ENCODE measurements at regions not wholly inside any gene's neighbourhood (a gene's known extent, or its start where the extent isn't known, plus 50 kb on each side); places are given as distances from the start of the nearest gene placed in this dataset.

DNA sequence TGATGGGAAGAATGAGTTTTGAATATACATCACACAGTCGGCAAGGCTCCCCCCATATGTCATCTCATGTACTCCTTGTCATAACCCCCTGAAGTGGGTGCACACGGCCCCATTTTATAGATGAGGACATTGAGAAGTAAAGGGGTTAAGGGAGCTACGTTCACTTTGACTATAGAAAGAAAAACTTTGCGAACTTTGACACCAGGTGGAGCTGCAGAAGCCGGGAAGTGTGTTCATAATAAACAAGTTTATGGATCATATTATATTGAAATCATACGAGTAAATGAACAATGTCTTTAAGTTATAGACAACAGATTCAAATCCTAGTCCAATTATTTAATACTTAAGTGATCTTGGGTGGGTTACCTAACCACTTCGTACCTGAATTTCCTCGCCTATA is 203.8 kb upstream of the PITX2 start:
- no peak overlapping the region for H3K27ac ChIP-seq (ENCODE audit: low read depth, low read length)
- peaks cover 8% of the 10 kb centered on the region for H3K4me1 ChIP-seq (ENCODE audit: control insufficient read depth, insufficient read depth, low read length, unreplicated experiment)
- H2AFZ ChIP-seq (ENCODE audit: low read length, unreplicated experiment) = no peak overlapping the region

GRCh38 chr4:110830461-110830860 is 207.6 kb upstream of the PITX2 start:
- no peak overlapping the region for H3K27ac ChIP-seq (ENCODE audit: low read depth, low read length)
- H3K4me3 ChIP-seq (ENCODE audit: low read depth, low read length) = no peak overlapping the region

More for the DNA sequence above, 203.8 kb upstream of the PITX2 start:
- Histone ChIP-seq H3K79me2 (ENCODE audit: control insufficient read depth, insufficient read depth, low read length, unreplicated experiment) (no peaks in the 10 kb centered on the region), H3K27me3 (ENCODE audit: insufficient read depth, low read length) (no peaks in the 10 kb centered on the region), H3K36me3 (ENCODE audit: insufficient read depth, low read length) (no peaks in the 10 kb centered on the region), H3K4me3 (ENCODE audit: low read depth, low read length) (no peak overlapping the region)

DNA sequence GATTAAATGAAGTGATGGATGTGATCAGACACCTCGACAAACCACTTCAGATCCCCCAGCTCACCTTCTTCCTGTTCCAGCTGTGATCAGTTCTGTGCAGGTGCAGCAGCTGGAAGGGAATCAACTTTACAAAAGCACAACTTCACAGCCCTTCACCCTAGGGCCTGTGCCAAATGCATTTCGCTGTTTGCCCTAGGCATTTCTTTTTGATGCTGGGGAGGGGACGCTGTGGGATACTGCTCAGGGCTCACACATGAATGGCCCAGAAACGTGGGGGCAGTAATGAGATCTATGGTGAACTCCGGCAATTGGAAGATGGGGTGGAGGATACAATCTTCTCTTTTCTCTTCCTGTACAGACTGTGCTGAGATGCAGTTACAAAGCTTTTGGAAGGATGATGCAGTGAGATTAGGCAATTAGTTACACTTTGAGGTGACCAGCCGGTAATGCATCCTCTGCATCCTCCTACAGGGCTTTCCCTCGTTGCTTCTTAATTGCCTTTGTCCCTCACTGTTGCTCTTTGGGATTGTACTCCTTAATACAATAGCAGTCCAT is 215.1 kb upstream of the PITX2 start:
- no peak overlapping the region for H2AFZ ChIP-seq (ENCODE audit: low read length, unreplicated experiment)

More at GRCh38 chr4:110830461-110830860, 207.6 kb upstream of the PITX2 start:
- H3K36me3 ChIP-seq (ENCODE audit: insufficient read depth, low read length) = no peaks in the 10 kb centered on the region
- no peaks in the 10 kb centered on the region for H3K27me3 ChIP-seq (ENCODE audit: insufficient read depth, low read length)
- no peaks in the 10 kb centered on the region for H3K4me1 ChIP-seq (ENCODE audit: control insufficient read depth, insufficient read depth, low read length, unreplicated experiment)
- H3K79me2 ChIP-seq (ENCODE audit: control insufficient read depth, insufficient read depth, low read length, unreplicated experiment) = no peaks in the 10 kb centered on the region
- H2AFZ ChIP-seq (ENCODE audit: low read length, unreplicated experiment) = no peak overlapping the region

DNA sequence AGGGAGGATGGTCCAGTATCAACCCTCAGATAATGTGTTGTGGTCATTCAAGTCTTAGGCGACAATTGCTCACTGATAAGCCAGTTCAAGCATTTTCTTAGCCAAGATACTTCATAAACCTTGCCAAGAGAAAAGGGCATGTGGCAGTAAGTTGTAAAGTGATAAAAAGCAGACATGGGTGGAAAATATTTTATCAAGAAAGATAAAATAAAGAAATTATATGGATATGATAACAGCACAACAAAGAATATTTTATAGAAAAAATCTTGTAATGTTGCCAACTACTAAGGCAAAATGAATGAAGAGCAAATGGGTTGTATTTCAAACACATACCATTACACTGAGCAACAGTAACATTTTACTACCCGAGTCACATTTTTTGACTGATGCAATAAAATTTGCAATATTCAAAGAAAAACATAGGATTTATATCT is 217.4 kb upstream of the PITX2 start:
- no peaks in the 10 kb centered on the region for H3K79me2 ChIP-seq (ENCODE audit: control insufficient read depth, insufficient read depth, low read length, unreplicated experiment)
- peaks cover 12% of the 10 kb centered on the region for H3K4me1 ChIP-seq (ENCODE audit: control insufficient read depth, insufficient read depth, low read length, unreplicated experiment)
- H3K36me3 ChIP-seq (ENCODE audit: insufficient read depth, low read length) = no peaks in the 10 kb centered on the region
- no peaks in the 10 kb centered on the region for H3K27me3 ChIP-seq (ENCODE audit: insufficient read depth, low read length)
- no peak overlapping the region for H2AFZ ChIP-seq (ENCODE audit: low read length, unreplicated experiment)
- peak overlapping the region; percentile 38 for H3K27ac ChIP-seq (ENCODE audit: low read depth, low read length)
- H3K4me3 ChIP-seq (ENCODE audit: low read depth, low read length) = peak overlapping the region; percentile 23; the same call in 1 of the 2 replicates

More for the DNA sequence above, 215.1 kb upstream of the PITX2 start:
- H3K36me3 ChIP-seq (ENCODE audit: insufficient read depth, low read length) = no peaks in the 10 kb centered on the region
- no peak overlapping the region for H3K27ac ChIP-seq (ENCODE audit: low read depth, low read length)
- peaks cover 12% of the 10 kb centered on the region for H3K4me1 ChIP-seq (ENCODE audit: control insufficient read depth, insufficient read depth, low read length, unreplicated experiment)
- no peak overlapping the region for H3K4me3 ChIP-seq (ENCODE audit: low read depth, low read length)
- H3K79me2 ChIP-seq (ENCODE audit: control insufficient read depth, insufficient read depth, low read length, unreplicated experiment) = no peaks in the 10 kb centered on the region
- H3K27me3 ChIP-seq (ENCODE audit: insufficient read depth, low read length) = no peaks in the 10 kb centered on the region

- Histone ChIP-seq H3K36me3 (ENCODE audit: insufficient read depth, low read length) (no peaks in the 10 kb centered on the region), H3K4me1 (ENCODE audit: control insufficient read depth, insufficient read depth, low read length, unreplicated experiment) (no peaks in the 10 kb centered on the region), H3K27ac (ENCODE audit: low read depth, low read length) (no peak overlapping the region), H3K27me3 (ENCODE audit: insufficient read depth, low read length) (peaks cover 16% of the 10 kb centered on the region), H3K79me2 (ENCODE audit: control insufficient read depth, insufficient read depth, low read length, unreplicated experiment) (no peaks in the 10 kb centered on the region), H3K4me3 (ENCODE audit: low read depth, low read length) (no peak overlapping the region), H2AFZ (ENCODE audit: low read length, unreplicated experiment) (no peak overlapping the region)
Observed at GRCh38 chr4:110848787-110849186, 225.9 kb upstream of the PITX2 start.

DNA sequence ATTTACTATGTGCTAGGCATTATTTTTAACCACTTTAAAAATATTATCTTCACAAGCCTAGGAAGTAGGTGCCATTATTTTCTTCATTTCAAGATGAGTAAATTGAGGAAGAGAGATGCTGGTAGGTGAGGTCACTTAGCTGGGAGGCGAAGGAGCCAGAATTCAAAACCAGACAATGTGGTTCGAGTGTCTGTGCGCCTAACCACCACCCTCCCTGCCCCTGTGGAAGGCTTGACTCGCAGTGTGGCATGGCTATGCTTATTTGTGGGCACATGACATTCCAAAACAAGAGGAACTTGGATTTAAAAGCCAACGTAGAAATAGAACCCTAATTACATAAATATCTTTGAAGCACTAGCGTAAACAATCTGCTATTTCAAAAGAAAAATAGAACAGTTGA is 226.6 kb upstream of the PITX2 start:
- Histone ChIP-seq H3K36me3 (ENCODE audit: insufficient read depth, low read length) (no peaks in the 10 kb centered on the region), H3K27ac (ENCODE audit: low read depth, low read length) (no peak overlapping the region), H3K27me3 (ENCODE audit: insufficient read depth, low read length) (peaks cover 16% of the 10 kb centered on the region), H3K79me2 (ENCODE audit: control insufficient read depth, insufficient read depth, low read length, unreplicated experiment) (no peaks in the 10 kb centered on the region), H2AFZ (ENCODE audit: low read length, unreplicated experiment) (no peak overlapping the region), H3K4me3 (ENCODE audit: low read depth, low read length) (no peak overlapping the region), H3K4me1 (ENCODE audit: control insufficient read depth, insufficient read depth, low read length, unreplicated experiment) (peaks cover 1% of the 10 kb centered on the region)

DNA sequence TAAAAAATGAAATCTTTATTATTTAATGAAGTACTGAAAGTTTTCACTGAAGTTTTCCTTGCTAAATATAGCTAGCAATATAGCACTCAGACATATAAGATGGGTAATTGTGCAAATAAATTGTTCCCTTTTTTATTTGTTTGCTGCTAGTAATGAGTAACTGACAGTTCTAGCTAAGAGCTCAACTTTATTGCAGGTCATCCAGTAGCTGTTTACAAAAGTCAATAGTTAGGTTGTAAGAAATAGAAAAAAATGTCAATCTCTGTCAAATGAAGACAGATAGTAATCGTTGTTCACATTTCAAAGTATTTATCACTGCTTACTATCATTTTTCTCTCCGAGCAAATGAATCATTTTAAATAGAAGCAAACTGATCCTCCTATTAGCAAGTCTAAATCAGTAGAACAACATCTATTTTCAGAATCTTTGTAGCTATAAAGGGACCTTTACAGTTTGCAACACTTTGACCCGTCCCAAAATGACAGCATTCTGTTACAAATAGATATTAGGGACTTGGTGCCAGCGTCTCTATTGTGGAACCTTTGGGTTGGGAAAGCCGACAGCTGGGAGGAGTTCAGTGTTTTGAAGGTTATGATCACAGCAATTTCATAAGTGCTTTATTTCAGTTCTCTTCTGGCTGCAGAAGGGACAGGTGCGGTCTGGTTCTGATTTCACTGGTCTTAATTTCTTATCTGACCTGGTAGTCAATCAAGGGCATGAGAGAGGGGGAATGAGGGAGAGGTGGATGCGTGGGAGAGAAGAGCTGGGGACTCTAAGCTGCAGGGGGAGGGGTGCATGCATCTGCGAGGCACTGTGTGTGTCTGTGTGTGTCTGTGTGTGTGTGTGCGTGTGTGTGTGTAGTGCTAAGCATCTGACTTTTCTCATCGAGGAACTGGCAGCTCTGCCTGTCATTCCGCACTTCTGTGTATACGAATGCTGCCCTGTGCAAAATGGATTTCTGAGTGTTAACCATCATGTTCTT is 227.9 kb upstream of the PITX2 start:
- Histone ChIP-seq H3K4me1 (ENCODE audit: control insufficient read depth, insufficient read depth, low read length, unreplicated experiment) (peaks cover 4% of the 10 kb centered on the region), H3K36me3 (ENCODE audit: insufficient read depth, low read length) (no peaks in the 10 kb centered on the region), H3K27me3 (ENCODE audit: insufficient read depth, low read length) (peaks cover 16% of the 10 kb centered on the region), H2AFZ (ENCODE audit: low read length, unreplicated experiment) (no peak overlapping the region), H3K79me2 (ENCODE audit: control insufficient read depth, insufficient read depth, low read length, unreplicated experiment) (no peaks in the 10 kb centered on the region), H3K27ac (ENCODE audit: low read depth, low read length) (no peak overlapping the region), H3K4me3 (ENCODE audit: low read depth, low read length) (no peak overlapping the region)

- H3K36me3 ChIP-seq (ENCODE audit: insufficient read depth, low read length) = no peaks in the 10 kb centered on the region
- no peak overlapping the region for H2AFZ ChIP-seq (ENCODE audit: low read length, unreplicated experiment)
- no peaks in the 10 kb centered on the region for H3K79me2 ChIP-seq (ENCODE audit: control insufficient read depth, insufficient read depth, low read length, unreplicated experiment)
- no peak overlapping the region for H3K4me3 ChIP-seq (ENCODE audit: low read depth, low read length)
- H3K4me1 ChIP-seq (ENCODE audit: control insufficient read depth, insufficient read depth, low read length, unreplicated experiment) = peaks cover 4% of the 10 kb centered on the region
- no peak overlapping the region for H3K27ac ChIP-seq (ENCODE audit: low read depth, low read length)
- peaks cover 16% of the 10 kb centered on the region for H3K27me3 ChIP-seq (ENCODE audit: insufficient read depth, low read length)
Observed at GRCh38 chr4:110851989-110852388, 229.1 kb upstream of the PITX2 start.

DNA sequence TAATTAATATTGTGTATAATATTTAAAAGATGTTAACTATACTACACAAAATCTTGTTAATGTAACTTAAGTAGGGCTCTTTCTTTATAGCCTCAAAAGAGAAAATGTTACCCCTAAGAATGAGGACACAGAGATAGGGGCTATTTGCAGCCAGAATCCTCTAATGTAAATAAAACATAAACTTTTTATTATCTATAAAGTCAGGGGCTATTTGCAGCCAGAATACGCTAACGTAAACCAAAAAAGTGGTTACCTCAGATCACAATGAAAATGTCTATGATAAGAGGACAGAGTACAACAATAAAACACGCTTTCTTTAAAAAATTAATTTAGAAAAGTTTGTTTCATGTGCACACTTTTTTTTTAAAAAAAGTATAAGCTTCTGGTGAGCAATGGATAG is 229.9 kb upstream of the PITX2 start:
- H3K27me3 ChIP-seq (ENCODE audit: insufficient read depth, low read length) = peaks cover 16% of the 10 kb centered on the region
- H3K4me1 ChIP-seq (ENCODE audit: control insufficient read depth, insufficient read depth, low read length, unreplicated experiment) = peaks cover 4% of the 10 kb centered on the region

GRCh38 chr4:110853242-110853641 is 230.4 kb upstream of the PITX2 start:
- no peak overlapping the region for H3K27ac ChIP-seq (ENCODE audit: low read depth, low read length)
- H2AFZ ChIP-seq (ENCODE audit: low read length, unreplicated experiment) = no peak overlapping the region
- no peak overlapping the region for H3K4me3 ChIP-seq (ENCODE audit: low read depth, low read length)
- H3K27me3 ChIP-seq (ENCODE audit: insufficient read depth, low read length) = peaks cover 16% of the 10 kb centered on the region
- peaks cover 4% of the 10 kb centered on the region for H3K4me1 ChIP-seq (ENCODE audit: control insufficient read depth, insufficient read depth, low read length, unreplicated experiment)
- H3K36me3 ChIP-seq (ENCODE audit: insufficient read depth, low read length) = no peaks in the 10 kb centered on the region
- H3K79me2 ChIP-seq (ENCODE audit: control insufficient read depth, insufficient read depth, low read length, unreplicated experiment) = no peaks in the 10 kb centered on the region

More for the DNA sequence above, 229.9 kb upstream of the PITX2 start:
- no peak overlapping the region for H3K4me3 ChIP-seq (ENCODE audit: low read depth, low read length)
- H2AFZ ChIP-seq (ENCODE audit: low read length, unreplicated experiment) = no peak overlapping the region
- no peak overlapping the region for H3K27ac ChIP-seq (ENCODE audit: low read depth, low read length)
- H3K36me3 ChIP-seq (ENCODE audit: insufficient read depth, low read length) = no peaks in the 10 kb centered on the region
- H3K79me2 ChIP-seq (ENCODE audit: control insufficient read depth, insufficient read depth, low read length, unreplicated experiment) = no peaks in the 10 kb centered on the region
